H9 (cell line): ENCODE measurements at regions not wholly inside any gene's neighbourhood (a gene's known extent, or its start where the extent isn't known, plus 50 kb on each side); places are given as distances from the start of the nearest gene placed in this dataset.
"Not testable (repeated sequence)": the region's sequence is repeated elsewhere in the genome, so short reads cannot be mapped to it uniquely, and the experiment has no call there.

Experiments
- DNase-seq: peaks from one replicate; pipeline ENCODE4 v3.0.0-alpha.2; 2017
- H2AFZ ChIP-seq: one replicate; pipeline ENCODE4 v1.6.1; 2013; ENCODE audit warnings: mild to moderate bottlenecking, low read length, control low read depth, moderate library complexity
- H2AK5ac ChIP-seq: 2 replicates; pipeline ENCODE4 v1.6.1; 2013; ENCODE audit warnings: low read length, control low read depth, mixed read lengths; ENCODE audit not compliant: insufficient read length
- H2BK120ac ChIP-seq: one replicate; pipeline ENCODE4 v1.6.1; 2013; ENCODE audit warnings: low read depth, mild to moderate bottlenecking, low read length, control low read depth, inconsistent platforms; ENCODE audit not compliant: poor library complexity, severe bottlenecking
- H2BK12ac ChIP-seq: 2 replicates; pipeline ENCODE4 v1.6.1; 2013; ENCODE audit warnings: low read length, control low read depth, mixed read lengths, low read depth; ENCODE audit not compliant: insufficient read length
- H2BK15ac ChIP-seq: 2 replicates; pipeline ENCODE4 v1.6.1; 2013; ENCODE audit warnings: low read depth, low read length, control low read depth
- H2BK20ac ChIP-seq: one replicate; pipeline ENCODE4 v1.6.1; 2013; ENCODE audit warnings: low read depth, mild to moderate bottlenecking, low read length, control low read depth, inconsistent platforms; ENCODE audit not compliant: poor library complexity, severe bottlenecking
- H2BK5ac ChIP-seq: 2 replicates; pipeline ENCODE4 v1.6.1; 2013; ENCODE audit warnings: low read length, control low read depth, mixed read lengths; ENCODE audit not compliant: insufficient read length
- H3K14ac ChIP-seq: 2 replicates; pipeline ENCODE4 v1.6.1; 2013; ENCODE audit warnings: low read length, control low read depth; ENCODE audit not compliant: insufficient read depth
- H3K18ac ChIP-seq: 2 replicates; pipeline ENCODE4 v1.6.1; 2013; ENCODE audit warnings: low read depth, mild to moderate bottlenecking, mixed read lengths, low read length, control low read depth; ENCODE audit not compliant: insufficient read length
- H3K23ac ChIP-seq: 2 replicates; pipeline ENCODE4 v1.6.1; 2013; ENCODE audit warnings: low read length, control low read depth, mixed read lengths, low read depth; ENCODE audit not compliant: insufficient read length
- H3K23me2 ChIP-seq: 2 replicates; pipeline ENCODE4 v1.6.1; 2013; ENCODE audit warnings: low read depth, mild to moderate bottlenecking, mixed read lengths, low read length, control low read depth; ENCODE audit not compliant: insufficient read length, poor library complexity, severe bottlenecking
- H3K27ac ChIP-seq: 2 replicates; pipeline ENCODE4 v1.5.1; 2013; ENCODE audit warnings: low read length, control low read depth, mixed read lengths, low read depth; ENCODE audit not compliant: insufficient read length
- H3K27me3 ChIP-seq: 2 replicates; pipeline ENCODE4 v1.6.1; 2013; ENCODE audit warnings: low read length, control low read depth, inconsistent platforms; ENCODE audit not compliant: insufficient read depth
- H3K4ac ChIP-seq: 2 replicates; pipeline ENCODE4 v1.6.1; 2013; ENCODE audit warnings: low read depth, mild to moderate bottlenecking, control low read depth, inconsistent platforms, low read length, moderate library complexity
- H3K4me1 ChIP-seq: 2 replicates; pipeline ENCODE4 v1.6.1; 2013; ENCODE audit warnings: low read length, control low read depth, inconsistent platforms; ENCODE audit not compliant: insufficient read depth
- H3K4me2 ChIP-seq: 2 replicates; pipeline ENCODE4 v1.6.1; 2013; ENCODE audit warnings: low read length, control low read depth, mixed read lengths; ENCODE audit not compliant: insufficient read length, insufficient read depth
- H3K56ac ChIP-seq: 2 replicates; pipeline ENCODE4 v1.6.1; 2013; ENCODE audit warnings: low read depth, mild to moderate bottlenecking, mixed read lengths, low read length, control low read depth; ENCODE audit not compliant: insufficient read length
- H3K79me1 ChIP-seq: 2 replicates; pipeline ENCODE4 v1.6.1; 2013; ENCODE audit warnings: low read depth, mild to moderate bottlenecking, moderate library complexity, low read length, control low read depth, inconsistent platforms; ENCODE audit not compliant: insufficient read depth, poor library complexity, severe bottlenecking
- H3K79me2 ChIP-seq: 2 replicates; pipeline ENCODE4 v1.6.1; 2013; ENCODE audit warnings: low read length, control low read depth, inconsistent platforms; ENCODE audit not compliant: insufficient read depth
- H3K9ac ChIP-seq: 2 replicates; pipeline ENCODE4 v1.6.1; 2013; ENCODE audit warnings: low read length, control low read depth, mixed read lengths; ENCODE audit not compliant: insufficient read length; ENCODE audit errors: extremely low read depth
- H3K9me3 ChIP-seq: one replicate; pipeline ENCODE4 v1.6.1; 2013; ENCODE audit warnings: low read depth, low read length, inconsistent platforms; ENCODE audit not compliant: control insufficient read depth
- H3T11ph ChIP-seq: one replicate; pipeline ENCODE4 v1.6.1; 2013; ENCODE audit warnings: mild to moderate bottlenecking, low read length, control low read depth, inconsistent platforms
- H4K20me1 ChIP-seq: one replicate; pipeline ENCODE4 v1.6.1; 2013; ENCODE audit not compliant: control insufficient read depth, insufficient read length, insufficient read depth
- H4K5ac ChIP-seq: 2 replicates; pipeline ENCODE4 v1.6.1; 2013; ENCODE audit warnings: low read depth, mild to moderate bottlenecking, mixed read lengths, low read length, control low read depth; ENCODE audit not compliant: insufficient read length
- H4K8ac ChIP-seq: replicated peaks from 2 replicates; pipeline ENCODE4 v1.6.1; 2013; ENCODE audit warnings: low read length, control low read depth, mixed read lengths, low read depth; ENCODE audit not compliant: insufficient read length
- H4K91ac ChIP-seq: 2 replicates; pipeline ENCODE4 v1.6.1; 2013; ENCODE audit warnings: low read depth, mild to moderate bottlenecking, moderate library complexity, mixed read lengths, low read length, control low read depth; ENCODE audit not compliant: insufficient read length
- H3K27ac Mint-ChIP-seq, 3 experiments: 2 replicates in 2 of 3; 3 replicates in 1 of 3; pipeline ENCODE4 v1.8.0; 2020 to 2021; ENCODE audit warnings: mixed read lengths in 3 of 3, mild to moderate bottlenecking in 1 of 3, moderate library complexity in 1 of 3
- H3K27me3 Mint-ChIP-seq: 2 replicates; pipeline ENCODE4 v1.8.0; 2021; ENCODE audit warnings: low read depth, mild to moderate bottlenecking, moderate library complexity, mixed read lengths
- H3K36me3 Mint-ChIP-seq, 3 experiments: 2 replicates in 2 of 3; 3 replicates in 1 of 3; pipeline ENCODE4 v1.8.0; 2020 to 2021; ENCODE audit warnings: low read depth in 3 of 3, mixed read lengths in 3 of 3; ENCODE audit not compliant: insufficient read depth in 1 of 3
- H3K4me1 Mint-ChIP-seq, 2 experiments: 2 replicates each; pipeline ENCODE4 v1.8.0; 2020; ENCODE audit warnings: mixed read lengths in 2 of 2
- H3K4me3 Mint-ChIP-seq, 2 experiments: 2 replicates in 1 of 2; 3 replicates in 1 of 2; pipeline ENCODE4 v1.8.0; 2020 to 2021; ENCODE audit warnings: mild to moderate bottlenecking in 2 of 2, mixed read lengths in 2 of 2, moderate library complexity in 1 of 2
- H3K9me3 Mint-ChIP-seq, 2 experiments: 2 replicates in 1 of 2; 3 replicates in 1 of 2; pipeline ENCODE4 v1.8.0; 2020; ENCODE audit warnings: mild to moderate bottlenecking in 2 of 2, mixed read lengths in 2 of 2, moderate library complexity in 1 of 2
- WGBS: extraction: QIAGEN DNeasy Blood & Tissue Kit; methylation state at CpG from one replicate; pipeline ENCODE4 v1.1.7; 2013; ENCODE audit warnings: missing lambda C conversion rate, low lambda C conversion rate, mixed read lengths; ENCODE audit not compliant: insufficient read length; ENCODE audit errors: extremely low coverage; 5-methylcytosine and 5-hydroxymethylcytosine counted together
- TF ChIP-seq, protein P1 (sequence below): fragments of 200-600 bp; sonication (generic); conservative IDR thresholded peaks from 3 replicates; pipeline ENCODE4 v1.8.0; 2021; ENCODE audit warnings: antibody characterized with exemption, mild to moderate bottlenecking

DNA sequence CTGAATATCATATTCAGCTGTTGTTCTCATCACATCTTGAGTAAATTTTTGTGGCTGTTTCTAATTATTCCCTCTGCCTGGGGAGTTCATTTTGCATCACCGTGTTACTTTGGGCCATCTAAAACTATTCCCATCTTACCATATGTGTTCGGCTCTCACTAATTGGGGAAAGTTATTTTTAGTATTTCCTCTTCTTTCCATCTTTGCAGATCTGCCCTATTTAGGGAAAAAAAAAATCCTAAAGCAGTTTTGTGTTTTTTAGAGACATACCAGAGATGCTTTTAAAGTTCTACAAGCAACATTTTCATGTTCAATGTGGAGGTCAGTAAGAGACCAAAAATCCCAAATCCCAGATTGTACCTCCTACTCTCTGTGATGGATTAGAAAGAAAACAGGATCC, 111.3 kb upstream of the NDUFV2 start:
- Mint-ChIP-seq H3K27ac (no peak overlapping the region), H3K36me3 (no peaks in the 10 kb centered on the region), H3K4me3 (no peak overlapping the region), H3K4me1 (peaks cover 6 to 16% of the 10 kb centered on the region in 2 experiments), H3K9me3 (no peaks in the 10 kb centered on the region), H3K27me3 (no peaks in the 10 kb centered on the region)
- Histone ChIP-seq H2BK120ac (no peak overlapping the region), H2BK5ac (no peak overlapping the region), H3K4me2 (no peak overlapping the region), H3K79me2 (no peaks in the 10 kb centered on the region), H4K5ac (no peak overlapping the region), H3K27ac (no peak overlapping the region), H3K56ac (no peak overlapping the region), H3K9ac (no peak overlapping the region), H3T11ph (no peak overlapping the region), H3K4ac (no peak overlapping the region), H3K4me1 (no peaks in the 10 kb centered on the region), H3K27me3 (no peaks in the 10 kb centered on the region), H4K8ac (no peak overlapping the region), H2AK5ac (no peak overlapping the region), H2BK12ac (no peak overlapping the region), H3K79me1 (no peaks in the 10 kb centered on the region), H2BK15ac (no peak overlapping the region), H3K14ac (no peak overlapping the region), H3K23ac (no peak overlapping the region), H3K18ac (no peak overlapping the region), H2BK20ac (no peak overlapping the region), H4K91ac (no peak overlapping the region), H4K20me1 (no peaks in the 10 kb centered on the region), H2AFZ (no peak overlapping the region), H3K23me2 (no peaks in the 10 kb centered on the region), H3K9me3 (no peaks in the 10 kb centered on the region)
- WGBS, result no CpG with 5 or more reads among the region's 2 CpGs
- TF ChIP-seq, protein P1, sequence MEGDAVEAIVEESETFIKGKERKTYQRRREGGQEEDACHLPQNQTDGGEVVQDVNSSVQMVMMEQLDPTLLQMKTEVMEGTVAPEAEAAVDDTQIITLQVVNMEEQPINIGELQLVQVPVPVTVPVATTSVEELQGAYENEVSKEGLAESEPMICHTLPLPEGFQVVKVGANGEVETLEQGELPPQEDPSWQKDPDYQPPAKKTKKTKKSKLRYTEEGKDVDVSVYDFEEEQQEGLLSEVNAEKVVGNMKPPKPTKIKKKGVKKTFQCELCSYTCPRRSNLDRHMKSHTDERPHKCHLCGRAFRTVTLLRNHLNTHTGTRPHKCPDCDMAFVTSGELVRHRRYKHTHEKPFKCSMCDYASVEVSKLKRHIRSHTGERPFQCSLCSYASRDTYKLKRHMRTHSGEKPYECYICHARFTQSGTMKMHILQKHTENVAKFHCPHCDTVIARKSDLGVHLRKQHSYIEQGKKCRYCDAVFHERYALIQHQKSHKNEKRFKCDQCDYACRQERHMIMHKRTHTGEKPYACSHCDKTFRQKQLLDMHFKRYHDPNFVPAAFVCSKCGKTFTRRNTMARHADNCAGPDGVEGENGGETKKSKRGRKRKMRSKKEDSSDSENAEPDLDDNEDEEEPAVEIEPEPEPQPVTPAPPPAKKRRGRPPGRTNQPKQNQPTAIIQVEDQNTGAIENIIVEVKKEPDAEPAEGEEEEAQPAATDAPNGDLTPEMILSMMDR, result no peak
- no peak for DNase-seq

- not testable (repeated sequence) for H3K27ac Mint-ChIP-seq, H3K4ac ChIP-seq, H3T11ph ChIP-seq, H3K18ac ChIP-seq, H2BK5ac ChIP-seq, H3K9me3 ChIP-seq, H2BK120ac ChIP-seq, H3K79me1 ChIP-seq, H3K27me3 Mint-ChIP-seq, H3K27ac ChIP-seq, H3K4me2 ChIP-seq, H3K36me3 Mint-ChIP-seq, H3K9ac ChIP-seq, H3K4me1 ChIP-seq, H3K4me3 Mint-ChIP-seq, H3K56ac ChIP-seq, H3K27me3 ChIP-seq, H2BK12ac ChIP-seq, H4K8ac ChIP-seq, H2BK15ac ChIP-seq, H4K20me1 ChIP-seq, DNase-seq, H3K23ac ChIP-seq, H3K9me3 Mint-ChIP-seq, H3K23me2 ChIP-seq, H2BK20ac ChIP-seq, H3K14ac ChIP-seq, H4K91ac ChIP-seq, H2AK5ac ChIP-seq, H4K5ac ChIP-seq, H2AFZ ChIP-seq, H3K79me2 ChIP-seq
- peaks cover 3 to 12% of the 10 kb centered on the region in 2 experiments for H3K4me1 Mint-ChIP-seq
- no CpG with 5 or more reads among the region's 4 CpGs for WGBS
Measured at GRCh38 chr18:8992500-8992899, 110.0 kb upstream of the NDUFV2 start.
